Upper lobe of left lung (tissue), 4 donors: ENCODE measurements at regions not wholly inside any gene's neighbourhood (a gene's known extent, or its start where the extent isn't known, plus 50 kb on each side); places are given as distances from the start of the nearest gene placed in this dataset.

ENCODE experiments used
- EP300 ChIP-seq, 4 donors: sonication (generic); formaldehyde crosslinking; IDR thresholded peaks; one replicate each; pipeline ENCODE4 v1.5.1; 2017; ENCODE audit warnings: antibody characterized with exemption in 4 of 4, control low read depth in 2 of 4
- POLR2A ChIP-seq, 4 donors: fragments of 450-650 bp; IDR thresholded peaks; one replicate each; pipeline ENCODE4 v1.5.1; 2016 to 2017; ENCODE audit warnings: antibody characterized with exemption in 4 of 4, mild to moderate bottlenecking in 2 of 4
- POLR2AphosphoS5 ChIP-seq, 2 donors: sonication (generic); formaldehyde crosslinking; IDR thresholded peaks; one replicate each; pipeline ENCODE4 v1.5.1; 2017; ENCODE audit warnings: antibody characterized with exemption in 2 of 2
- TF ChIP-seq, protein P1 (sequence below), 6 experiments: fragments of 450-650 bp in 4 of 6; fragments of 200-600 bp in 2 of 6; sonication (generic) in 2 of 6; IDR thresholded peaks; one replicate each; pipeline ENCODE4 v1.5.1; 2016 to 2019; ENCODE audit warnings: antibody characterized with exemption in 6 of 6

DNA sequence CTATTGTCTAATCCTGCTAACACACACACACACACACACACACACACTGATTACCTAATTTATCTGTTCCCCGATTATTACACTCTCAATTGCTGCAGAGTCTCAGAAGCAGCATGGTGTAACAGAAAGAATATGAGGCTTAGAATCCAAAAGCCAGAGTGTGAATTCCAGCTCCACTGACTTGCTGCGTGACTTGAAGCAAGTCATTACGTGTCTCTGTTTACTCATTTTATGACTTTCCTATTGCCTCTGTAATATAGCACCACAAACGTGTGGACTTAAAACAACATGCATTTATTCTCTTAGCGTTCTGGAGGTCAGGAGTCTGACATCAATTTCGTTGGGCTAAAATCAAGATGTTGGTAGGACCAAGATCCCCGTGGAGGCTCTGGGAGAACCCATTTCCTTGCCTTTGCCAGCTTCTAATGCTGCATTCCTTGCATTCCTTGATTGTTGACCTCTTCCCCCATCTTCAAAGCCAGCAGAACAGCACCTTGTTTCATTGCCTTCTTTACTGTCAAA, 55.9 kb upstream of the ATP5PO start:
- TF ChIP-seq, protein P1, sequence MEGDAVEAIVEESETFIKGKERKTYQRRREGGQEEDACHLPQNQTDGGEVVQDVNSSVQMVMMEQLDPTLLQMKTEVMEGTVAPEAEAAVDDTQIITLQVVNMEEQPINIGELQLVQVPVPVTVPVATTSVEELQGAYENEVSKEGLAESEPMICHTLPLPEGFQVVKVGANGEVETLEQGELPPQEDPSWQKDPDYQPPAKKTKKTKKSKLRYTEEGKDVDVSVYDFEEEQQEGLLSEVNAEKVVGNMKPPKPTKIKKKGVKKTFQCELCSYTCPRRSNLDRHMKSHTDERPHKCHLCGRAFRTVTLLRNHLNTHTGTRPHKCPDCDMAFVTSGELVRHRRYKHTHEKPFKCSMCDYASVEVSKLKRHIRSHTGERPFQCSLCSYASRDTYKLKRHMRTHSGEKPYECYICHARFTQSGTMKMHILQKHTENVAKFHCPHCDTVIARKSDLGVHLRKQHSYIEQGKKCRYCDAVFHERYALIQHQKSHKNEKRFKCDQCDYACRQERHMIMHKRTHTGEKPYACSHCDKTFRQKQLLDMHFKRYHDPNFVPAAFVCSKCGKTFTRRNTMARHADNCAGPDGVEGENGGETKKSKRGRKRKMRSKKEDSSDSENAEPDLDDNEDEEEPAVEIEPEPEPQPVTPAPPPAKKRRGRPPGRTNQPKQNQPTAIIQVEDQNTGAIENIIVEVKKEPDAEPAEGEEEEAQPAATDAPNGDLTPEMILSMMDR (IDR thresholded peaks at IDR 0.05): no peak
- TF ChIP-seq POLR2A (IDR thresholded peaks at IDR 0.05): no peak
- TF ChIP-seq EP300 (IDR thresholded peaks at IDR 0.05): no peak
- no peak for TF ChIP-seq POLR2AphosphoS5 (IDR thresholded peaks at IDR 0.05)
